Brain microvascular endothelial cell (primary cell): ENCODE measurements at regions not wholly inside any gene's neighbourhood (a gene's known extent, or its start where the extent isn't known, plus 50 kb on each side); places are given as distances from the start of the nearest gene placed in this dataset.
A peak's percentile ranks its signal among the peaks of the same experiment; 100 is the strongest.

Source experiments
- DNase-seq: peaks from one replicate; pipeline ENCODE4 v3.0.0-alpha.2; 2020
- H3K27ac ChIP-seq: fragments of 250-450 bp; sonication (Bioruptor Pico); 2 replicates; pipeline ENCODE4 v1.5.1; 2020; ENCODE audit warnings: mild to moderate bottlenecking, moderate library complexity
- H3K27me3 ChIP-seq: fragments of 250-450 bp; sonication (Bioruptor Pico); replicated peaks from 2 replicates; pipeline ENCODE4 v1.5.1; 2020; ENCODE audit warnings: mild to moderate bottlenecking
- H3K36me3 ChIP-seq: fragments of 250-450 bp; sonication (Bioruptor Pico); replicated peaks from 2 replicates; pipeline ENCODE4 v1.5.1; 2020; ENCODE audit warnings: mild to moderate bottlenecking
- H3K4me3 ChIP-seq: 2 replicates; pipeline ENCODE4 v1.5.1; 2011; ENCODE audit warnings: low read depth, mild to moderate bottlenecking, control low read depth, low read length, moderate library complexity
- CTCF ChIP-seq: IDR thresholded peaks from 2 replicates; pipeline ENCODE4 v1.5.1; 2011; ENCODE audit warnings: low read depth, mild to moderate bottlenecking, moderate library complexity, low read length, control low read depth, inconsistent platforms; ENCODE audit errors: missing control alignments
- in situ Hi-C: cut with HindIII; loops from 2 replicates; pipeline ENCODE4 v1.10.0; 2017; ENCODE audit warnings: low sequenced_read_pairs, low pct_ligation_motif_present

- H3K36me3 ChIP-seq, result no peaks in the 10 kb centered on the region
- no peak overlapping the region for H3K27ac ChIP-seq
- in situ Hi-C loops, result no loop called here
- TF ChIP-seq CTCF, result no peak
- DNase-seq, result no peak
- no peaks in the 10 kb centered on the region for H3K27me3 ChIP-seq
- H3K4me3 ChIP-seq, result no peak overlapping the region
Observed at GRCh38 chr12:76201316-76201715, 116.8 kb upstream of the NAP1L1 start.

GRCh38 chr12:76199808-76200207 lies 115.3 kb upstream of the NAP1L1 start:
- no peak for TF ChIP-seq CTCF
- Histone ChIP-seq H3K36me3 (no peaks in the 10 kb centered on the region), H3K27me3 (no peaks in the 10 kb centered on the region), H3K4me3 (no peak overlapping the region), H3K27ac (no peak overlapping the region)
- DNase-seq, result peak; percentile 70
- in situ Hi-C loops, result no loop called here

GRCh38 chr12:76198839-76199238 lies 114.4 kb upstream of the NAP1L1 start:
- TF ChIP-seq CTCF, result no peak
- in situ Hi-C loops, result no loop called here
- H3K36me3 ChIP-seq, result no peaks in the 10 kb centered on the region

GRCh38 chr12:76197283-76197682 lies 112.8 kb upstream of the NAP1L1 start:
- in situ Hi-C loops, result no loop called here
- Histone ChIP-seq H3K36me3 (no peaks in the 10 kb centered on the region), H3K4me3 (no peak overlapping the region), H3K27me3 (no peaks in the 10 kb centered on the region), H3K27ac (no peak overlapping the region)
- TF ChIP-seq CTCF, result no peak
- DNase-seq, result no peak

More at GRCh38 chr12:76198839-76199238, 114.4 kb upstream of the NAP1L1 start:
- DNase-seq, result no peak
- Histone ChIP-seq H3K27ac (no peak overlapping the region), H3K27me3 (no peaks in the 10 kb centered on the region), H3K4me3 (no peak overlapping the region)

GRCh38 chr12:76195920-76196319 lies 111.4 kb upstream of the NAP1L1 start:
- TF ChIP-seq CTCF, result no peak
- in situ Hi-C loops, result no loop called here
- DNase-seq, result no peak
- no peaks in the 10 kb centered on the region for H3K36me3 ChIP-seq
- no peaks in the 10 kb centered on the region for H3K27me3 ChIP-seq
- H3K27ac ChIP-seq, result no peak overlapping the region
- H3K4me3 ChIP-seq, result no peak overlapping the region

GRCh38 chr12:76194724-76195123 lies 110.2 kb upstream of the NAP1L1 start:
- DNase-seq, result no peak
- Histone ChIP-seq H3K4me3 (no peak overlapping the region), H3K27ac (no peak overlapping the region), H3K36me3 (no peaks in the 10 kb centered on the region), H3K27me3 (no peaks in the 10 kb centered on the region)
- no peak for TF ChIP-seq CTCF
- in situ Hi-C loops, result no loop called here
